ENCODE measurements at regions not wholly inside any gene's neighbourhood (a gene's known extent, or its start where the extent isn't known, plus 50 kb on each side); places are given as distances from the start of the nearest gene placed in this dataset.
"Not testable (repeated sequence)": the region's sequence is repeated elsewhere in the genome, so short reads cannot be mapped to it uniquely, and the experiment has no call there.

DNA sequence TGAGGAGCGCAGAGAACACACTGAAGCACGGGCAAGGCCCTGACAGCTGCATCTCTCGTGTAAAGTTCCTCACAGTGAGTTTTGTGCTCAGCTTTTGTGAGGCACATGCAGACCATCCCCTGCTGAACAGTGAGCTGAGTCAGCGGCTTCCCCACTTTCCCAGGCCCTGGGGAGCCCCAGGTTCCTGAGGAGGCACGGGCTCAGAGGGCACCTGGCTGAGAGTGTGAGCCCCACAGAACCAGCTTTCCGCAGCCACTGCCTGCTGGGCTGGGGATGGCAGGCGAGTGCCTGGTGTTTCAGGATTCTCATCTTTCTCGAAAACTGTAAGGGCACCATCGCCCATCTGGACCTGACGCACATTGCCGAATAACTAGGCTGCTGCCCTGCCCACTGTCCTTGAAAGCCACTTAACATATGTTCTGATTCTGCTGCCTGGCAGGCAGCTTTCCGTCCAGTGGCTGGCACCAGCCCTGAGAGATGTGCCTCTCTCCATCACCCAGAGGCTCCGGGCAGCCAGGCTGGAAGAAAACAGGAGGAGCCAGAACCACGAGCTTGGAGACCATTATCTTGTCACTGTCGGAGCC, 266.7 kb upstream of the FOXF1 start:
- DNase-seq: no peak

DNA sequence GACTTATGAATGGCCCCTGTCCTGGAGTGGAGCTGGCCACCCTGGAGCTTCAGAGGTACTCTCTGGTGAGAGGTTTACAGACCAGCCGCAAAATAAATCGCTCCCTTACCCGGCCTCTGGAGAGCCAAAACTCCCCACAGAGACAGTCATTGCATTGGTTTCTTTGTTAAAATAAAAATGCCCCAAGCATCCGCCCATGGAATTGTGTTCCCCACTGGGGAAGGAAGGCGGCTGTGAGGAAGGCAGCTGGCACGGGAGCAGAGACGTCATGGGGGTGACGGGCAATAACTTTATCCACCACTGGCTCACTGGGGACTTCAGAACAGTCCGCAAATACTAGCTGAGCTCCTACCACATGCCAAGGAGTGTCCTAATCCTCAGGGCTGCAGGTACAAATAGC, 266.2 kb upstream of the FOXF1 start:
- no peak for DNase-seq

DNA sequence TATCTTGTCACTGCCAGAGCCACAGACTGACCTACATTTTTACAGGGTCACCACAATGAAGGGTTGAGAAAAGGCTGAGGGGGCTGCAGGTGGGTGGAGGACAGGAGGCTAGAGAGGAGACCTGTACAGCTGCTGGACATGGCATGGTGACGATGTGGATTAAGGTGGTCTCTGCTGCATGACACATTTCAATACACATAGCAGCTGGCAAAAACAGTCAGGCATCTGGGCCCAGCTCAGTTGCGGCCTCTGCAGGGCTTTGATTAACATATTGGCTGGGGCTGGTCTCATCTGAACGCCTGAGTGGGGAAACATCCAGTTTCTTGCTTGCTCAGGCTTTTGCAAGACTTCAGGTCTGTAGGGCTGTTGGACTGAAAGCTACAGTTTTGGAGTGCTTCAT, 265.4 kb upstream of the FOXF1 start:
- no peak for DNase-seq

GRCh38 chr16:86245351-86245750, 265.0 kb upstream of the FOXF1 start:
- no peak for DNase-seq

GRCh38 chr16:86245895-86246294, 264.4 kb upstream of the FOXF1 start:
- DNase-seq: no peak

DNA sequence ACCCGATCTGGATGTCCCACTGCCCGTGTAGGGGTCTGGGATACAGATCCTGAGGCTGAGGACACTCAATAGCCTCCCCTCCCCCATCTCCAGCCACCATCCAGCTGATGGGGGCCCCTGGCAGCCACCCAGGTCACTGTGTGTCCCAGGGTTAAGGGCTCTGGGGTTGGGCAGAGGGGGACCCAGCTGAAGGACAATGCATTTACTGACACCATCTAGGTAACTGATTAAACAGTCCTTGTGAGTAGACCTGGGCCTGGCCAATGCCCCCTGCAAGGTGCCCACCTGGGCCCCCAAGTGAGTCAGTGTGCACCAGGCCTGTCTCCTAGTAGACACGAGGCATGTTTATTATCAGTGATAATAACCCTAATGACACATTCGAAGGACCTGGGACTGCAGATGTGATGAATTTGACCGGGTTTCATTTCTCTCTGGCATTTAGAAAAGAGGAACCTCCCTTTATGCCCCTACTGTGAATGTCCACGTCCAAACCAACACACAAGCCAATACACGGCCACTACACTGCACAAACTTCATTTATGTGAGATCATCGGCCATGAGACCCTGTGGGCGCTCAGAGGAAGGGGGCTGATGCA, 261.9 kb upstream of the FOXF1 start:
- no peak for DNase-seq

GRCh38 chr16:86249631-86250030, 260.7 kb upstream of the FOXF1 start:
- no peak for DNase-seq

DNA sequence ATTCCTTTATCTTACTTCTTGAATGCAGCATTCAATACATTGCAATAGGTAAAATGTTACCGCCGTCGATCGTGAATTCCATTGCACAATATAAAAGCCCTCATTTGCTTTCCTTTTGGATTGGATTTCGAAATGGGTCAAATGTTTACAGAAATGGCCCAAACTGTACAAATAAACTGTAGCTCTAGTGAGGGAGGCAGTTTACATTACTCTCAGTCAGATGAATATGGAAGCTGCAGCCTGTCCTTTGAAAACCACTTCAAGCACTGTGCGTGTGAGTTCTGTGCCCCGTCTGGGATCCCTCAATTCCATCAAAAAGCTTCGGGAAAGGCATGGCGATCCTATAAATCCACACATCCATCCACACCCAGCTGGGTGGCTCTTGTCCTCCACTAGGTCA, 258.6 kb upstream of the FOXF1 start:
- DNase-seq: no peak

GRCh38 chr16:86252596-86252995, 257.7 kb upstream of the FOXF1 start:
- DNase-seq: no peak

DNA sequence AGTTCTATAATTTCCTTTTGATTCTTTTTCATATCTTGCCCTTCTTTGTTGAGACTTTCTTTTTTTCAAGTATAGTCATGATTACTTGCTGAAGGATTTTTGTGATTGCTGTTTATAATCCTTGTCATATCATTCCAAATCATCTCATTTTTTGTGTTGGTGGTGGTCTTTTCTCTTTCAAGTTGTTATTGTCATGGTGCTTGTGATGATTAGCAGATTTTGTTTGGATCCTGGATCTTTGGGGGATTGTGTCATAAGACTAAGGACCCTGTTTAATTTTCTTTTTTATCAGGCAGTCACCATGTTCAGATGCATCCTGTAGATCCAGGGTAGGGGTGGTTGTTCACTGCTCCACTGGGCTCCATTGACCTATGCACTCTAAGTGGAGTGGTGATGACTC, 254.4 kb upstream of the FOXF1 start:
- no peak for DNase-seq

- DNase-seq: no peak
These were observed 253.3 kb upstream of the FOXF1 start for GRCh38 chr16:86256995-86257394.

DNA sequence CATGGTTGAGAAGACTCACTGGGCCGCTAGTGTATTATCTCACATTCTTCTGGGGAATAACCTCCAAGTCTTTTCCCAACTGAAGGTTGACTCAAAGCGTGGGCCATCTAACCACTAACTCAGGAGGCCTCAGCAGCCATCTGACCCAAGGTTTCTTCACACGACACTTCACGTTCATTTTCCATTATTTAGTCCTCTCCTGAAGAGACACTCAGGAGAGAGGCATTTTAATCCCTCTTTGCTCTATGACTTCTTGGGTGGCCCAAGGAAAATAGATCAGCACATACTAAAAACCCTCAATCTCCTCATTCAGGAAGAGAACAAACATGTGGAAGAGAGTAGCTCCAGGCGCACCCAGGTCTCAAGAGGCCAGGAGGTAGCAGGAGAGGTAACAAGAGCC, 252.8 kb upstream of the FOXF1 start:
- DNase-seq: no peak

DNA sequence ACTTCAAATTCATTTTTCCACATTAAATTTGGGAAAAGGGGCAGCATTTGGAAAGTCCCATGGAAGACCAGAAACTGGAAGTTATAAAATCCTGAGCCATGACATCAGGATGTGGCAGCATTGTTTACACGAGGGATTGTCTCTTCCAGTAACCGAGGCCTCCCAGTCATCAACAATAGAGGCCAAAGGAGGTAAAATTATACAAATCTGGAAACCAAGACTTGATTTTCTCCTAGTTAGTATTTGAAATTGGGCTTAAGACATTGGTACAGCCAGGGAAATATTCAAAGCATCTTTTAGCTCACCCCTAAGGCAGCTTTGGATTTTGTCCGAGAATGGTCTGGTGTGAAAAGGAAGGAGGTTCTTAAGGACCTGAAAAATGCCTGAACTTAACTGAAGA, 251.6 kb upstream of the FOXF1 start:
- no peak for DNase-seq

DNA sequence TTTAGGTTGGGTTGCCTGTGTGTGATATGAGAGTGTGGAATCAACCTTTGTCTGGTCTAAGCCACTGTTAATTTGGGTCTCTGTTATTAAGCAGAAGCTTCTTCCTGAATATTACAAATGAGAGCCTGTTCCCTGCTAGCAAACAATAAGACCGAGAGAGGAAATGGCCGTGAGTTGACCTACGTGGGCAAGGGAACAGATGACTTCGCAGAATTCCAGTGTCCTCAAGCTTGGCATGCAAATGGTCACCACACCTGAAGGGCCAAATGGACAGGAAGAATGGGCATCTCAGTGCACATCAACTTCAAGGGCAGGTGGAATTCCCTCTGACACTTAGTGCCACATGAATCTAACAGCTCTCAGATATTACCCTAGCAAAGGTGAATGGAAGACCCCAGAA, 250.8 kb upstream of the FOXF1 start:
- DNase-seq: no peak

- DNase-seq: no peak
These were observed 248.9 kb upstream of the FOXF1 start for GRCh38 chr16:86261379-86261778.

- not testable (repeated sequence) for DNase-seq
These were observed 242.7 kb upstream of the FOXF1 start for GRCh38 chr16:86267657-86268056.

- DNase-seq: no peak
These were observed 239.6 kb upstream of the FOXF1 start for GRCh38 chr16:86270696-86271095.

DNA sequence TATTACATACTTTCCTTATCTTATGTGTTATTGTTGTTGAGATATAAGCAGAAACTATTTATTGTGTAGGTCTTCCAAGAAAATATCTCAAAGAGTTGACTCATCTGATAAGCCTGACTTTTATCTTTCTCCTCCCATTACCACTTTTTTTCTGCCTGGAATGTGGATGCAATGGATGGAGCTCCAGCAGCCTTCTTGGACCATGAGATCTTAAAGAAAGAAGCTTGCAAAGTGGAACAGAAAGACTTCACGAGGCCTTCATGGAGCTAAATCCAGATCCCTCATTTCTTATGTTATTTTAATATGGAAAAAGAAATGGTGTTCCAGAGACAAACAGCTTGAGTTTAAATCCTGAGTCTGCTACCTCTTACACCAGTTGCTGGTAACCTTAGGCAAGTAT, 237.6 kb upstream of the FOXF1 start:
- DNase-seq: no peak

GRCh38 chr16:86277221-86277620, 233.1 kb upstream of the FOXF1 start:
- no peak for DNase-seq

DNA sequence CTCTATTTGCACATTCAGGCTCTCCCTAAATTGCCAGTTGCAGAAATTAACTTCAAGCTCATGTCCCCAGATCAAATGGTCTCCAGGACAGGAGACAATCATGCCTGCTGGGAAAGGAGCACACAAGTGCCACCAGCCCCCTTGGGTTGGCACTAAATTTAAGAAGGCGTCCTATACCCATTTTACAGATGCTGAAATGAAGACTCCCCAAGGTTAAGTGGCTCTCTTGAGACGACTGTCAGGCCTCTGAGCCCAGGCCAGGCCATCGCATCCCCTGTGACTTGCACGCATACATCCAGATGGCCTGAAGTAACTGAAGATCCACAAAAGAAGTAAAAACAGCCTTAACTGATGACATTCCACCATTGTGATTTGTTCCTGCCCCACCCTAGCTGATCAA, 232.5 kb upstream of the FOXF1 start:
- not testable (repeated sequence) for DNase-seq

GRCh38 chr16:86281421-86281820, 228.9 kb upstream of the FOXF1 start:
- no peak for DNase-seq

GRCh38 chr16:86283944-86284343, 226.4 kb upstream of the FOXF1 start:
- no peak for DNase-seq

DNA sequence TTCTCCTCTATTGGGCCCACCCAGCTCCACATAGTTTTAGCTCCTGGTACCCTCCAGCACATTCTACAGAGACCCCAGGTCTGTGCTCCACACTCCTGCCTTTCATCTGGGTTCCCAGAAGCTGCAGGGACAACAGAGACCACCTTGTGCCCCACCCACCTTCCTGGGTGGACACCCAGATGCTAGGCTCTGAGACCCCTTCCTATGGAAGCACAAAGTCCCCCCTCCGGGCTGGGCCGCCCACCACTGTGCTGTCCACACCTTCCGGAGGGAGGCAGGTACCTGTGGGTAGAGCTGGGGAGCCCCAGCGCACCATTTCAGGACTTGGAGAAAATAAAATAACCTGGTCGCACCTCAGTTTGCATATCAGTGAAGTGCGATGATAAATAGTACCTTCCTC, 224.9 kb upstream of the FOXF1 start:
- no peak for DNase-seq

GRCh38 chr16:86285938-86286921, 224.1 kb upstream of the FOXF1 start:
- no peak for DNase-seq

Data from CD4-positive, alpha-beta T cell treated with Interleukin-21 for 1 hour (primary cell).